Liver (tissue), 8 donors: ENCODE measurements at regions not wholly inside any gene's neighbourhood (a gene's known extent, or its start where the extent isn't known, plus 50 kb on each side); places are given as distances from the start of the nearest gene placed in this dataset.
"Not testable (repeated sequence)": the region's sequence is repeated elsewhere in the genome, so short reads cannot be mapped to it uniquely, and the experiment has no call there.

ENCODE experiments used
- DNase-seq: peaks from one replicate; pipeline ENCODE4 v3.0.0-alpha.2; 2017; ENCODE audit warnings: low spot score
- H3K27ac ChIP-seq, 2 donors: one replicate each; pipeline ENCODE4 v1.7.0; 2013; ENCODE audit warnings: inconsistent platforms in 2 of 2, low read length in 2 of 2, control low read depth in 1 of 2, low read depth in 1 of 2, mild to moderate bottlenecking in 1 of 2
- H3K27me3 ChIP-seq, 4 donors: one replicate each; pipeline versions ENCODE4 v1.6.1 to v1.7.0; 2013; ENCODE audit warnings: low read length in 3 of 4, inconsistent platforms in 1 of 4, mild to moderate bottlenecking in 1 of 4, moderate library complexity in 1 of 4; ENCODE audit not compliant: control insufficient read depth in 4 of 4, insufficient read depth in 4 of 4
- H3K36me3 ChIP-seq, 4 donors: one replicate each; pipeline versions ENCODE4 v1.6.1 to v1.7.0; 2013; ENCODE audit warnings: low read length in 3 of 4, mild to moderate bottlenecking in 3 of 4, low read depth in 1 of 4, moderate library complexity in 1 of 4; ENCODE audit not compliant: control insufficient read depth in 4 of 4, insufficient read depth in 3 of 4
- H3K4me1 ChIP-seq, 4 donors: one replicate each; pipeline versions ENCODE4 v1.6.1 to v1.7.0; 2013; ENCODE audit warnings: low read length in 3 of 4, mild to moderate bottlenecking in 3 of 4, moderate library complexity in 1 of 4; ENCODE audit not compliant: control insufficient read depth in 4 of 4, insufficient read depth in 4 of 4
- H3K4me3 ChIP-seq, 3 donors: one replicate each; pipeline versions ENCODE4 v1.6.1 to v1.7.0; 2013; ENCODE audit warnings: low read length in 3 of 3, control low read depth in 1 of 3, low read depth in 1 of 3, mild to moderate bottlenecking in 1 of 3
- H3K9ac ChIP-seq, 2 donors: one replicate each; pipeline ENCODE4 v1.7.0; 2013; ENCODE audit warnings: low read length in 2 of 2, mild to moderate bottlenecking in 2 of 2, moderate library complexity in 2 of 2, control low read depth in 1 of 2, low read depth in 1 of 2
- H3K9me3 ChIP-seq, 4 donors: one replicate each; pipeline versions ENCODE4 v1.6.1 to v1.7.0; 2013; ENCODE audit warnings: low read length in 3 of 4; ENCODE audit not compliant: control insufficient read depth in 4 of 4
- ATF3 ChIP-seq: IDR thresholded peaks from 2 replicates; pipeline ENCODE4 v1.6.1; 2016; ENCODE audit warnings: antibody characterized with exemption
- CTCF ChIP-seq: fragments of 150-350 bp; IDR thresholded peaks from 2 replicates; pipeline ENCODE4 v1.5.1; 2017; ENCODE audit warnings: improper control_type of control experiment, low read depth, low read length; ENCODE audit not compliant: missing input control
- GABPA ChIP-seq, 2 donors: IDR thresholded peaks in 1 of 2; conservative IDR thresholded peaks in 1 of 2; 2 replicates each; pipeline ENCODE4 v1.6.1; 2016; ENCODE audit warnings: antibody characterized with exemption in 2 of 2, mild to moderate bottlenecking in 1 of 2, moderate library complexity in 1 of 2
- MAX ChIP-seq: IDR thresholded peaks from 2 replicates; pipeline ENCODE4 v1.6.1; 2016; ENCODE audit warnings: antibody characterized with exemption
- NR2F2 ChIP-seq: IDR thresholded peaks from 2 replicates; pipeline ENCODE4 v1.6.1; 2016; ENCODE audit warnings: antibody characterized with exemption
- RAD21 ChIP-seq, 2 donors: IDR thresholded peaks; 2 replicates each; pipeline ENCODE4 v1.6.1; 2016; ENCODE audit warnings: antibody characterized with exemption in 2 of 2, mild to moderate bottlenecking in 2 of 2
- RXRA ChIP-seq, 2 donors: IDR thresholded peaks; 2 replicates each; pipeline ENCODE4 v1.6.1; 2017 to 2018; ENCODE audit warnings: antibody characterized with exemption in 2 of 2, mild to moderate bottlenecking in 1 of 2
- SP1 ChIP-seq: IDR thresholded peaks from 2 replicates; pipeline ENCODE4 v1.6.1; 2018; ENCODE audit warnings: antibody characterized with exemption, mild to moderate bottlenecking
- TAF1 ChIP-seq: conservative IDR thresholded peaks from 2 replicates; pipeline ENCODE4 v1.6.1; 2016; ENCODE audit warnings: antibody characterized with exemption, mild to moderate bottlenecking
- ZBTB33 ChIP-seq: IDR thresholded peaks from 2 replicates; pipeline ENCODE4 v1.6.1; 2016; ENCODE audit warnings: antibody characterized with exemption
- WGBS: extraction: QIAGEN DNeasy Blood & Tissue Kit; methylation state at CpG from one replicate; pipeline ENCODE4 v1.1.7; 2013; 5-methylcytosine and 5-hydroxymethylcytosine counted together
- donor health status: healthy.
- donor health status: healthy.
- donor health status: healthy.
- donor health status: healthy.
- donor health status: healthy.

- DNase-seq = peak; percentile 64
- H3K36me3 ChIP-seq, H3K9ac ChIP-seq, H3K9me3 ChIP-seq, H3K27ac ChIP-seq, H3K4me3 ChIP-seq, H3K27me3 ChIP-seq, H3K4me1 ChIP-seq: not testable (repeated sequence)
- WGBS = 23% methylated on average over 33 of the region's 33 CpGs
- peak; percentile 69 for TF ChIP-seq CTCF
- TF ChIP-seq RAD21 (IDR thresholded peaks at IDR 0.05) = peak in 1 of 2 donors; percentile 50
Observed at GRCh38 chr4:1548827-1549637, 135.1 kb downstream of the FAM53A start.

- H3K4me1 ChIP-seq = no peaks in the 10 kb centered on the region
- WGBS = 71% methylated on average over 42 of the region's 42 CpGs
- no peak for DNase-seq
- no peak overlapping the region for H3K27ac ChIP-seq
- H3K4me3 ChIP-seq = no peak overlapping the region
- TF ChIP-seq RAD21 (IDR thresholded peaks at IDR 0.05) (no peak), MAX (no peak), GABPA (IDR thresholded peaks at IDR 0.05 in 1 of 2, conservative IDR thresholded peaks at IDR 0.05 in 1 of 2) (no peak), ATF3 (no peak), NR2F2 (no peak), TAF1 (no peak), ZBTB33 (no peak), SP1 (no peak), CTCF (no peak), RXRA (IDR thresholded peaks at IDR 0.05) (no peak)
- no peaks in the 10 kb centered on the region for H3K9me3 ChIP-seq
- no peaks in the 10 kb centered on the region for H3K36me3 ChIP-seq
- no peak overlapping the region for H3K9ac ChIP-seq
- no peaks in the 10 kb centered on the region for H3K27me3 ChIP-seq
Observed at GRCh38 chr4:1547856-1548826, 136.0 kb downstream of the FAM53A start.
